SJSA1 (cell line): ENCODE measurements at regions not wholly inside any gene's neighbourhood (a gene's known extent, or its start where the extent isn't known, plus 50 kb on each side); places are given as distances from the start of the nearest gene placed in this dataset.

Experiments used
- DNase-seq, 2 experiments: peaks; one replicate each; pipeline ENCODE4 v3.0.0-alpha.2; 2015 to 2020; ENCODE audit warnings: low spot score in 2 of 2, low read depth in 1 of 2
- H3K27ac ChIP-seq: fragments of 250-450 bp; sonication (Bioruptor Pico); 2 replicates; pipeline ENCODE4 v1.5.1; 2020; ENCODE audit warnings: mild to moderate bottlenecking, moderate library complexity
- H3K27me3 ChIP-seq: fragments of 250-450 bp; sonication (Bioruptor Pico); replicated peaks from 2 replicates; pipeline ENCODE4 v1.5.1; 2020; ENCODE audit warnings: mild to moderate bottlenecking, moderate library complexity
- H3K36me3 ChIP-seq: fragments of 250-450 bp; sonication (Bioruptor Pico); 2 replicates; pipeline ENCODE4 v1.5.1; 2020; ENCODE audit warnings: mild to moderate bottlenecking
- H3K4me1 ChIP-seq: fragments of 250-450 bp; sonication (Bioruptor Pico); replicated peaks from 2 replicates; pipeline ENCODE4 v1.6.1; 2021; ENCODE audit warnings: mild to moderate bottlenecking
- H3K4me3 ChIP-seq: fragments of 250-450 bp; sonication (Bioruptor Pico); 2 replicates; pipeline ENCODE4 v1.5.1; 2020; ENCODE audit warnings: mild to moderate bottlenecking
- H3K9me3 ChIP-seq: fragments of 250-450 bp; sonication (Bioruptor Pico); replicated peaks from 2 replicates; pipeline ENCODE4 v1.5.1; 2020; ENCODE audit warnings: mild to moderate bottlenecking

- Histone ChIP-seq H3K27me3 (no peaks in the 10 kb centered on the region), H3K4me3 (no peak overlapping the region), H3K36me3 (no peaks in the 10 kb centered on the region), H3K4me1 (peaks cover 25% of the 10 kb centered on the region), H3K27ac (no peak overlapping the region), H3K9me3 (no peaks in the 10 kb centered on the region)
- no peak for DNase-seq
These were observed 362.3 kb upstream of the C2CD4B start for GRCh38 chr15:62527387-62527786.

GRCh38 chr15:62528505-62528904 lies 363.4 kb upstream of the C2CD4B start:
- H3K4me3 ChIP-seq, result no peak overlapping the region

DNA sequence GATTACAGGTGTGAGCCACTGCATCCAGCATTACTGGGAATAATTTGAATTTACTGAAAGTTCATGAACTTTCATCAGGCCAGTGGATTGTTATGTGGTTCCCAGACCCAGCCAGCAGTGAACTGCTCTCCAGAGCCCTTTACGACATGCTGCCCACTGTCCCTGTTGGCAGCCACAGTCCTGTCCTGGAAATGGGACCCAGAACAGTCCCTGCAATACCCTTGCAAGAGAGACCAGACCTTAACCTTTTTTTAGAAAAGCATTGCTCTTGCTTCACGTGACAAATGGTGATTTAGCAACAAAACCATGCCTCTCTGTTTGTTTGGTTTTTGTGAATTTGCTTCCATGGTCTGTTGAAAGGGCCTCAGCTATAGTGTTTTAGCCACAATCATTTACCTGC lies 367.3 kb upstream of the C2CD4B start:
- Histone ChIP-seq H3K27ac (no peak overlapping the region), H3K9me3 (no peaks in the 10 kb centered on the region), H3K4me1 (peaks cover 5% of the 10 kb centered on the region), H3K27me3 (no peaks in the 10 kb centered on the region), H3K36me3 (no peaks in the 10 kb centered on the region), H3K4me3 (no peak overlapping the region)
- DNase-seq, result no peak

More at GRCh38 chr15:62528505-62528904, 363.4 kb upstream of the C2CD4B start:
- Histone ChIP-seq H3K27me3 (no peaks in the 10 kb centered on the region), H3K4me1 (peaks cover 19% of the 10 kb centered on the region), H3K9me3 (no peaks in the 10 kb centered on the region), H3K36me3 (no peaks in the 10 kb centered on the region), H3K27ac (no peak overlapping the region)
- DNase-seq, result no peak

DNA sequence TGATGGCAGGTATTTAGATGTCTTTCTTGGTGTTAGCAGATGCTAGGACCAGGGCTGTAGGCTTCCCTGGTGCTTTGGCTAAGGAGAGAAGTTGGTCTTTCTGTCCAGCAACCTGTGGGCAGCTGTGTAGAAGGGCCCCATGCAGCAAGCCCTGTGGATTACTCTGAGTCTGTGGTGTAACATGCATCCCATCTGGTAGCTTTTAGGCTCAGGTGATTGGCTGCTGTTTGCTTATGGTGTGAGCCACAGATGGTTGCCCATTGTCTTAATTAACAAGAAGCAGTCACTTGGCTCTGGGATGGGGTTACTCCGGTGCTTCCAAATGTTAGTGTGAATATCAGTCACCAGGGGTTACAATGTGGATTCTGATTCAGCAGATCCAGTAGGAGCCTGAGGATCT lies 368.6 kb upstream of the C2CD4B start:
- H3K4me3 ChIP-seq, result no peak overlapping the region
- no peak for DNase-seq
- no peaks in the 10 kb centered on the region for H3K9me3 ChIP-seq

GRCh38 chr15:62534996-62535395 lies 369.9 kb upstream of the C2CD4B start:
- Histone ChIP-seq H3K36me3 (no peaks in the 10 kb centered on the region), H3K9me3 (no peaks in the 10 kb centered on the region), H3K27ac (no peak overlapping the region), H3K4me3 (no peak overlapping the region), H3K4me1 (peaks cover 5% of the 10 kb centered on the region), H3K27me3 (no peaks in the 10 kb centered on the region)
- DNase-seq, result no peak

More for the DNA sequence above, 368.6 kb upstream of the C2CD4B start:
- Histone ChIP-seq H3K27ac (no peak overlapping the region), H3K4me1 (peaks cover 5% of the 10 kb centered on the region), H3K36me3 (no peaks in the 10 kb centered on the region), H3K27me3 (no peaks in the 10 kb centered on the region)

DNA sequence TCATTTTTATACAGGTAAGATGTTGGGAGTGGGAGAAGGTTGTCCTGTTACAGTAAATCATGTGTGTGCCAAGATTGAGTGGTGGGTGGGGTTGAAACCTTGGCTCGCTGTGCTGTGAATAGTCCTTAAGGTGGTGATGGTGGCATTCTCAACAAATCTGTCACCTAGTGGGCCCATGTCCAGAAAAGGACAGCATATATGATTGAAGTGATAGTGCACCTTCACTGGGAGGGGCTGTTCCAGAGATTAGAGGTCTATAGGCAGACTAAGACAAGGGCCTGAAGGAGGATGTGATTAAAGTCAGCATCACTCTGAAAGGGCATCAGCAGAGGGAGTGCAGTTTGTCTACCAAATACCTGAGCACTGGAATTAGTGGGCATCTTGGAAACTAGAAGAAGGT lies 374.2 kb upstream of the C2CD4B start:
- no peaks in the 10 kb centered on the region for H3K9me3 ChIP-seq
- no peaks in the 10 kb centered on the region; the same call in 1 of the 2 replicates for H3K36me3 ChIP-seq
- no peak overlapping the region for H3K27ac ChIP-seq
- H3K4me3 ChIP-seq, result no peak overlapping the region
- DNase-seq, result no peak
- H3K27me3 ChIP-seq, result no peaks in the 10 kb centered on the region
- no peaks in the 10 kb centered on the region for H3K4me1 ChIP-seq

- Histone ChIP-seq H3K36me3 (no peaks in the 10 kb centered on the region; the same call in 1 of the 2 replicates), H3K27me3 (no peaks in the 10 kb centered on the region), H3K4me3 (no peak overlapping the region), H3K27ac (no peak overlapping the region), H3K9me3 (no peaks in the 10 kb centered on the region), H3K4me1 (no peaks in the 10 kb centered on the region)
- DNase-seq, result no peak
These were observed 376.2 kb upstream of the C2CD4B start for GRCh38 chr15:62541250-62541649.

GRCh38 chr15:62541846-62542245 lies 376.8 kb upstream of the C2CD4B start:
- no peak overlapping the region for H3K4me3 ChIP-seq
- no peaks in the 10 kb centered on the region; the same call in 1 of the 2 replicates for H3K36me3 ChIP-seq
- H3K27ac ChIP-seq, result no peak overlapping the region

DNA sequence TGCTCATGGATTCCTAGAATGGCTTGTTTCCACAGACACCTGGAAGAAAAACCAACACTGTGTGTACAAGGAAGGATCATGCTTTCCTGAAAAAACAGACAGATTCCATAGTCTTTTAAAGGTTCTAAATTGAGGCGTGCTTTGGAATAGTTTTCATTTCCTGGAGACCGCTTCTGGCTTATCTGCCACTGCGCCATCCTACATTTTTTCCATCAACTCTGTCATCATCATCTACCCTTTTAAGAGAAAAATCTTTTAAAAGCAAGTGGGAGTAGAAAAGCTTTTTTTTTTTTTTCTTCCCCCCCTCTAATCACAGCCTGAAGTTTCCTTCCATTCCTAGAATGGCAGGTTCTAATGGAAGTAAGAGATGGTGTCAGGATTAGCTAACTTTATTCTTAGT lies 379.4 kb upstream of the C2CD4B start:
- no peak for DNase-seq
- Histone ChIP-seq H3K9me3 (no peaks in the 10 kb centered on the region), H3K27me3 (no peaks in the 10 kb centered on the region), H3K4me3 (no peak overlapping the region), H3K4me1 (no peaks in the 10 kb centered on the region), H3K36me3 (no peaks in the 10 kb centered on the region; the same call in 1 of the 2 replicates), H3K27ac (no peak overlapping the region)

More at GRCh38 chr15:62541846-62542245, 376.8 kb upstream of the C2CD4B start:
- Histone ChIP-seq H3K27me3 (no peaks in the 10 kb centered on the region), H3K9me3 (no peaks in the 10 kb centered on the region), H3K4me1 (no peaks in the 10 kb centered on the region)
- no peak for DNase-seq

GRCh38 chr15:62545467-62546227 lies 380.6 kb upstream of the C2CD4B start:
- no peak for DNase-seq
- Histone ChIP-seq H3K27me3 (no peaks in the 10 kb centered on the region), H3K4me1 (no peaks in the 10 kb centered on the region), H3K9me3 (no peaks in the 10 kb centered on the region), H3K36me3 (no peaks in the 10 kb centered on the region; the same call in 1 of the 2 replicates), H3K27ac (no peak overlapping the region), H3K4me3 (no peak overlapping the region)

DNA sequence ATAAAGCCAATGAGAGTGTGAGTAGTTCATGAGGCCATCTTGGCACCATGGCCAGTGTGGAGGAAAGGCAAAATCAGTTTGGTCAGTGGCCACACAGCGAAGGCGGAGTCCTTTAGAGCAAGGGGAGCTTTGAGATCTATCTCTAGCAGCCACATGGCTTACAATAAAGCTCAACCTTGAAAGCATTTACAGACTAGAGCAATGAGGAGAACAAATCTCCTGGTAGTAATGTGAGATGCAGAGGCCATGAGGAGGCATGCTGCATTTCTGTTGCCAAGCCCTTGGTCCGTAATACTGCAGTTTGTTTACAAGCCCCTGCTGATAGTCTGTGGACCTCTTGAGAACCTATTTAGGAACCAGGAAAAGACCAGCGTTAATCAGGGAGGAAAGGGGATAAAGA lies 381.5 kb upstream of the C2CD4B start:
- DNase-seq, result no peak

DNA sequence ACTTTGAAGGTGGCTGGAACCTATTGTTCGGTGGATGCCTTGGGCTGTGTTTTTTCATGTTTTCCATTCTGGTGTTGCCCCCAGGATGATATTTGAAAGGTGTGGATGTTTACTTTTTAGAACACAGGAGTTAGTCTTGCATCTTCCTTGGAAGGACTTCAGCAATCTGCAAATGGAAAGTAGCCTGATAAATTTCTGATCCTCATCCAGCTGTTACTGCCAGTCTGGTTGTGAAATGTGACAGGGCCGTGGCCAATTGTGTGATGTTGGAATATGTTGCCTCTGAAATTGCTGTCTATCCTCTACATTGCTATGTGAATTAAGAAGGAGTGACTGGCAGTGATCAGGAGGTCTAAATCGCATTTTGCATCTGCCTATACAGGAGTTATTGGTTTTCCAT lies 382.5 kb upstream of the C2CD4B start:
- no peak overlapping the region for H3K4me3 ChIP-seq
- peaks cover 2% of the 10 kb centered on the region; the same call in 1 of the 2 replicates for H3K9me3 ChIP-seq
- no peaks in the 10 kb centered on the region for H3K4me1 ChIP-seq
- no peak for DNase-seq
- no peak overlapping the region for H3K27ac ChIP-seq
- H3K36me3 ChIP-seq, result no peaks in the 10 kb centered on the region
- no peaks in the 10 kb centered on the region for H3K27me3 ChIP-seq

More for the DNA sequence above, 381.5 kb upstream of the C2CD4B start:
- Histone ChIP-seq H3K9me3 (no peaks in the 10 kb centered on the region), H3K36me3 (no peaks in the 10 kb centered on the region), H3K4me1 (no peaks in the 10 kb centered on the region), H3K27ac (no peak overlapping the region), H3K27me3 (no peaks in the 10 kb centered on the region), H3K4me3 (no peak overlapping the region)

DNA sequence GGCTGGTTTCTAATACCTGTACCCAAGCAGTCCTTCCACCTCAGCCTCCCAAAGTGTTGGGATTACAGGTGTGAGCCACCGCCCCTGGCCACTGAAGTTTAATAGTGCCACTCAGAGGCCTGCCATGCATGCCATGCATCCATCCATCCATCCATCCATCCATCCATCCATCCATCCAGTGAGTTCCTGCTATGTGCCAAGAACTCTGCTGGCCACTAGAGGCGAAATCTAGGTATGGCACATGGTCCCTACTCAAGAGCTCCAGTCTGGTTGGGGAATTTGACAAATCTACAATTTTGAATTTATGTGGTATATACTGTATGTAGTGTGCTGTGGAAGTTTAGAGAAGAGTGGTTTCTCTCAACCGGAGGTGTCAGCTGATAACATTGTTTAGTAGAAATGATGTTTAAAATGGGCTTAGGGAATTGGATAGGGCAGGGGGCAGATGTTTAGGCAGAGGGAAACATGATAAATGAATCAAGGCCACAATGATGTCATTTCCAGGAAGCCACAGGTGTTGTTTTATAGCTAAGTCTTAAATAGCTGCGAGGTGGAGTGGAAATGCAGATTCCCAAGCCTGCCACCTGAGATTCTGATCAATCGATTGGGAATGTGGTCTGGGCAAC lies 384.4 kb upstream of the C2CD4B start:
- H3K4me1 ChIP-seq, result no peaks in the 10 kb centered on the region
- peak in 1 of 2 experiments; percentile 50 for DNase-seq

DNA sequence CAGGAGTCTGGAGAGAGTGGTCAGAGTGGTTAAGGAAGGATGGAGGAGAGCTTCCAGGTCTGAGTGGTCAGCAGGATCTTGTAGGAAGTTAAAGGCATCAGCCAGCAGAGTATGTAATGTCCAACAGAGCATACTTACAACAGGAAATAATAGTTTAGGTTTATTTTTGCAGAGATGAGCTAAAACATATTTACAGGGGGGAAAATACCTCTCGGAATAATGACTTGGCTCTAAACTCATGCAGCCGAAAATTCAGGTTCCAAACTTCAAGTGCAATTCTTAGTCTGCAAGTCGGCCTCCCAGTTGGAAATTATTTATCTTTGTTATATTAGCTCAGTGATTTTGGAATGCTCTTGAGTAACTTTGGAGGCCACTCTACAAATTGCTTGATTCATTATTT lies 385.0 kb upstream of the C2CD4B start:
- Histone ChIP-seq H3K9me3 (peaks cover 2% of the 10 kb centered on the region; the same call in 1 of the 2 replicates), H3K4me3 (no peak overlapping the region), H3K27me3 (no peaks in the 10 kb centered on the region), H3K27ac (no peak overlapping the region), H3K36me3 (no peaks in the 10 kb centered on the region), H3K4me1 (no peaks in the 10 kb centered on the region)
- DNase-seq, result no peak

More for the DNA sequence above, 384.4 kb upstream of the C2CD4B start:
- Histone ChIP-seq H3K9me3 (peaks cover 2% of the 10 kb centered on the region; the same call in 1 of the 2 replicates), H3K36me3 (no peaks in the 10 kb centered on the region), H3K4me3 (no peak overlapping the region), H3K27me3 (no peaks in the 10 kb centered on the region), H3K27ac (no peak overlapping the region)
